ENCODE measurements at regions not wholly inside any gene's neighbourhood (a gene's known extent, or its start where the extent isn't known, plus 50 kb on each side); places are given as distances from the start of the nearest gene placed in this dataset.

- H3K9ac ChIP-seq (ENCODE audit: low read depth, low read length, poor library complexity, severe bottlenecking) = no peak overlapping the region
- H3K4me1 ChIP-seq (ENCODE audit: insufficient read depth, low read length, poor library complexity, severe bottlenecking) = no peaks in the 10 kb centered on the region
- no peaks in the 10 kb centered on the region for H3K9me3 ChIP-seq (ENCODE audit: insufficient read depth, low read depth, low read length)
- H4K20me1 ChIP-seq (ENCODE audit: insufficient read depth, low read length, poor library complexity, severe bottlenecking) = no peaks in the 10 kb centered on the region
- H3K79me2 ChIP-seq (ENCODE audit: insufficient read depth, low read length) = no peaks in the 10 kb centered on the region
- H3K27me3 ChIP-seq (ENCODE audit: insufficient read depth, low read length, poor library complexity, severe bottlenecking) = no peaks in the 10 kb centered on the region
- no peak overlapping the region for H3K4me3 ChIP-seq (ENCODE audit: low read length, poor library complexity, severe bottlenecking)
- TF ChIP-seq EZH2phosphoT487 (IDR thresholded peaks at IDR 0.05; ENCODE audit: borderline replicate concordance) = no peak
- no peak for TF ChIP-seq CTCF (conservative IDR thresholded peaks at IDR 0.05; ENCODE audit: low read length)
- H2AFZ ChIP-seq (ENCODE audit: low read length) = no peak overlapping the region
- H3K4me2 ChIP-seq (ENCODE audit: low read depth, low read length, poor library complexity, severe bottlenecking) = no peak overlapping the region
- no peaks in the 10 kb centered on the region for H3F3A ChIP-seq (ENCODE audit: low read depth)
- H3K9me2 ChIP-seq (replicated peaks; ENCODE audit: low read depth, low read length) = no peaks in the 10 kb centered on the region
- no peaks in the 10 kb centered on the region for H3K36me3 ChIP-seq (ENCODE audit: insufficient read depth, low read length)
These were observed 251.0 kb downstream of the AHR start for GRCh38 chr7:17549406-17549805.

- Histone ChIP-seq H3K27me3 (ENCODE audit: insufficient read depth, low read length, poor library complexity, severe bottlenecking) (peaks cover 9% of the 10 kb centered on the region), H3K4me3 (ENCODE audit: low read length, poor library complexity, severe bottlenecking) (no peak overlapping the region), H3F3A (ENCODE audit: low read depth) (no peaks in the 10 kb centered on the region), H3K9me3 (ENCODE audit: insufficient read depth, low read depth, low read length) (no peaks in the 10 kb centered on the region), H3K9ac (ENCODE audit: low read depth, low read length, poor library complexity, severe bottlenecking) (no peak overlapping the region), H3K4me1 (ENCODE audit: insufficient read depth, low read length, poor library complexity, severe bottlenecking) (no peaks in the 10 kb centered on the region), H3K79me2 (ENCODE audit: insufficient read depth, low read length) (no peaks in the 10 kb centered on the region), H3K4me2 (ENCODE audit: low read depth, low read length, poor library complexity, severe bottlenecking) (no peak overlapping the region), H3K9me2 (replicated peaks; ENCODE audit: low read depth, low read length) (no peaks in the 10 kb centered on the region), H2AFZ (ENCODE audit: low read length) (no peak overlapping the region), H4K20me1 (ENCODE audit: insufficient read depth, low read length, poor library complexity, severe bottlenecking) (no peaks in the 10 kb centered on the region), H3K36me3 (ENCODE audit: insufficient read depth, low read length) (no peaks in the 10 kb centered on the region)
- TF ChIP-seq CTCF (conservative IDR thresholded peaks at IDR 0.05; ENCODE audit: low read length) = no peak
These were observed 253.9 kb downstream of the AHR start for GRCh38 chr7:17552373-17552772.

GRCh38 chr7:17552952-17553351 lies 254.5 kb downstream of the AHR start:
- no peaks in the 10 kb centered on the region for H3K36me3 ChIP-seq (ENCODE audit: insufficient read depth, low read length)

More at GRCh38 chr7:17552952-17553351, 254.5 kb downstream of the AHR start:
- H3K9me3 ChIP-seq (ENCODE audit: insufficient read depth, low read depth, low read length) = no peaks in the 10 kb centered on the region
- H3K9me2 ChIP-seq (replicated peaks; ENCODE audit: low read depth, low read length) = no peaks in the 10 kb centered on the region
- H3K4me2 ChIP-seq (ENCODE audit: low read depth, low read length, poor library complexity, severe bottlenecking) = no peak overlapping the region
- H3K79me2 ChIP-seq (ENCODE audit: insufficient read depth, low read length) = no peaks in the 10 kb centered on the region
- H3K4me3 ChIP-seq (ENCODE audit: low read length, poor library complexity, severe bottlenecking) = no peak overlapping the region
- H2AFZ ChIP-seq (ENCODE audit: low read length) = no peak overlapping the region
- H3K9ac ChIP-seq (ENCODE audit: low read depth, low read length, poor library complexity, severe bottlenecking) = no peak overlapping the region
- H3K27me3 ChIP-seq (ENCODE audit: insufficient read depth, low read length, poor library complexity, severe bottlenecking) = peaks cover 12% of the 10 kb centered on the region
- no peaks in the 10 kb centered on the region for H3F3A ChIP-seq (ENCODE audit: low read depth)
- no peaks in the 10 kb centered on the region for H4K20me1 ChIP-seq (ENCODE audit: insufficient read depth, low read length, poor library complexity, severe bottlenecking)
- TF ChIP-seq CTCF (conservative IDR thresholded peaks at IDR 0.05; ENCODE audit: low read length) (no peak), EZH2phosphoT487 (IDR thresholded peaks at IDR 0.05; ENCODE audit: borderline replicate concordance) (no peak)
- no peaks in the 10 kb centered on the region for H3K4me1 ChIP-seq (ENCODE audit: insufficient read depth, low read length, poor library complexity, severe bottlenecking)

Measured in Loucy (cell line).